PC-9 (cell line): ENCODE measurements at regions not wholly inside any gene's neighbourhood (a gene's known extent, or its start where the extent isn't known, plus 50 kb on each side); places are given as distances from the start of the nearest gene placed in this dataset.
A peak's percentile ranks its signal among the peaks of the same experiment; 100 is the strongest.

ENCODE experiments used
- BruUV-seq: library from RNA; stranded (reverse); fragments of 400-500 nt; replicated peaks from 2 replicates; lab custom pipeline; 2021; lab: Mats Ljungman, UMichigan
- CTCF ChIA-PET: fragments of 300-600 bp; sonication (Branson Sonifier 250); formaldehyde crosslinking; loops from one replicate; lab custom pipeline; 2022; ENCODE audit warnings: antibody characterized with exemption; lab: Charles Lee
- POLR2A ChIA-PET: fragments of 300-600 bp; sonication (Branson Sonifier 250); formaldehyde crosslinking; loops from one replicate; lab custom pipeline; 2022; ENCODE audit warnings: antibody characterized with exemption; ENCODE audit not compliant: unreplicated experiment; lab: Charles Lee
- DNase-seq, 2 experiments: peaks; one replicate each; pipeline versions ENCODE4 v3.0.0 to v3.0.0-alpha.2; 2015 to 2022; ENCODE audit warnings: mixed read lengths in 1 of 2
- H2AFZ ChIP-seq: fragments of 200-600 bp; sonication (generic); 2 replicates; pipeline ENCODE4 v1.8.1; 2017; ENCODE audit warnings: antibody characterized with exemption
- H3F3A ChIP-seq: fragments of 200-600 bp; sonication (generic); 2 replicates; pipeline ENCODE4 v1.8.1; 2017; ENCODE audit warnings: antibody characterized with exemption, mild to moderate bottlenecking, low read depth; ENCODE audit not compliant: insufficient read depth
- H3K27ac ChIP-seq: fragments of 200-600 bp; sonication (generic); 2 replicates; pipeline ENCODE4 v1.6.1; 2016; ENCODE audit warnings: mixed run types
- H3K27me3 ChIP-seq: fragments of 200-600 bp; sonication (generic); 2 replicates; pipeline ENCODE4 v1.6.1; 2016; ENCODE audit warnings: low read depth, mixed run types; ENCODE audit not compliant: insufficient read depth
- H3K36me3 ChIP-seq: fragments of 200-600 bp; sonication (generic); 2 replicates; pipeline ENCODE4 v1.6.1; 2016; ENCODE audit warnings: low read depth, mixed run types
- H3K4me1 ChIP-seq: fragments of 200-600 bp; sonication (generic); replicated peaks from 2 replicates; pipeline ENCODE4 v1.6.1; 2016; ENCODE audit warnings: mixed run types; ENCODE audit not compliant: insufficient read depth
- H3K4me2 ChIP-seq: fragments of 200-600 bp; sonication (generic); 2 replicates; pipeline ENCODE4 v1.6.1; 2017; ENCODE audit warnings: mixed run types
- H3K4me3 ChIP-seq: fragments of 200-600 bp; sonication (generic); 2 replicates; pipeline ENCODE4 v1.6.1; 2016; ENCODE audit warnings: mixed run types
- H3K79me2 ChIP-seq: fragments of 200-600 bp; sonication (generic); 2 replicates; pipeline ENCODE4 v1.6.1; 2017; ENCODE audit warnings: low read depth, mixed run types
- H3K9me2 ChIP-seq: fragments of 200-600 bp; sonication (generic); 2 replicates; pipeline ENCODE4 v1.8.1; 2017; ENCODE audit warnings: mild to moderate bottlenecking; ENCODE audit not compliant: insufficient read depth
- H3K9me3 ChIP-seq: fragments of 200-600 bp; sonication (generic); 2 replicates; pipeline ENCODE4 v1.8.1; 2016; ENCODE audit warnings: low read depth; ENCODE audit not compliant: insufficient read depth
- H4K20me1 ChIP-seq: fragments of 200-600 bp; sonication (generic); 2 replicates; pipeline ENCODE4 v1.8.1; 2017; ENCODE audit not compliant: insufficient read depth
- EZH2 ChIP-seq: fragments of 200-600 bp; sonication (generic); IDR thresholded peaks from 2 replicates; pipeline ENCODE4 v1.8.0; 2017; ENCODE audit warnings: antibody characterized with exemption, low read depth
- intact Hi-C: fragments of 100-400 bp; cut with micrococcal nuclease; formaldehyde crosslinking; loops from one replicate; pipeline ENCODE4 v1.10.0; 2022; ENCODE audit not compliant: unreplicated experiment
- TF ChIP-seq, protein P1 (sequence below): fragments of 200-600 bp; sonication (generic); conservative IDR thresholded peaks from 2 replicates; pipeline ENCODE4 v1.6.1; 2017; ENCODE audit warnings: mixed run types, antibody characterized with exemption, mild to moderate bottlenecking, moderate library complexity

DNA sequence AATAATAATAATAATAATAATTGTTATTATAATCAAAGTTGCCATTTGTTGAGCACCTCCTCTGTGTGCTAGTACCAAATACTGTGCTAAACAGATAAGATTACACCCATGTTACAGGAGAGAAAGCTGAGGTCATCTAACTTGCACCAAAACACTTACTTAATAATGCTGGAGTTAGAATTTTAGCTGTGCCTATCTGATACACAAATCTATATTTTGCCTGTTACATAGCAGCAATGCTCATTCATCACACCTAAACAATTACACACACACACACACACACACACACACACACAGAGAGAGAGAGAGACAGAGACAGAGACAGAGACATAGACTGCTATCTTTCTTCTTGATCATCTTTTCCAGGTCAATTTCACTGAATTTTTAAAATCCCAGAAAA lies 170.9 kb upstream of the KLF3 start:
- no peaks in the 10 kb centered on the region for H3K9me3 ChIP-seq
- no peak overlapping the region for H3K4me2 ChIP-seq
- no peak overlapping the region for H3K4me3 ChIP-seq
- no peak for DNase-seq
- POLR2A ChIA-PET, result no interaction called here
- H3K27ac ChIP-seq, result no peak overlapping the region
- H3K36me3 ChIP-seq, result no peaks in the 10 kb centered on the region
- no peaks in the 10 kb centered on the region for H3F3A ChIP-seq
- no peaks in the 10 kb centered on the region for H4K20me1 ChIP-seq
- H2AFZ ChIP-seq, result no peak overlapping the region
- H3K27me3 ChIP-seq, result no peaks in the 10 kb centered on the region
- no TSS peak for BruUV-seq
- CTCF ChIA-PET, result no interaction called here
- H3K4me1 ChIP-seq, result 0 out of 2 replicates have a peak, but pooled peaks cover 6% of the 10 kb centered on the region
- no peaks in the 10 kb centered on the region for H3K79me2 ChIP-seq
- intact Hi-C loops, result no loop called here
- TF ChIP-seq, protein P1, sequence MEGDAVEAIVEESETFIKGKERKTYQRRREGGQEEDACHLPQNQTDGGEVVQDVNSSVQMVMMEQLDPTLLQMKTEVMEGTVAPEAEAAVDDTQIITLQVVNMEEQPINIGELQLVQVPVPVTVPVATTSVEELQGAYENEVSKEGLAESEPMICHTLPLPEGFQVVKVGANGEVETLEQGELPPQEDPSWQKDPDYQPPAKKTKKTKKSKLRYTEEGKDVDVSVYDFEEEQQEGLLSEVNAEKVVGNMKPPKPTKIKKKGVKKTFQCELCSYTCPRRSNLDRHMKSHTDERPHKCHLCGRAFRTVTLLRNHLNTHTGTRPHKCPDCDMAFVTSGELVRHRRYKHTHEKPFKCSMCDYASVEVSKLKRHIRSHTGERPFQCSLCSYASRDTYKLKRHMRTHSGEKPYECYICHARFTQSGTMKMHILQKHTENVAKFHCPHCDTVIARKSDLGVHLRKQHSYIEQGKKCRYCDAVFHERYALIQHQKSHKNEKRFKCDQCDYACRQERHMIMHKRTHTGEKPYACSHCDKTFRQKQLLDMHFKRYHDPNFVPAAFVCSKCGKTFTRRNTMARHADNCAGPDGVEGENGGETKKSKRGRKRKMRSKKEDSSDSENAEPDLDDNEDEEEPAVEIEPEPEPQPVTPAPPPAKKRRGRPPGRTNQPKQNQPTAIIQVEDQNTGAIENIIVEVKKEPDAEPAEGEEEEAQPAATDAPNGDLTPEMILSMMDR, result no peak
- no peak for TF ChIP-seq EZH2
- no peaks in the 10 kb centered on the region for H3K9me2 ChIP-seq

DNA sequence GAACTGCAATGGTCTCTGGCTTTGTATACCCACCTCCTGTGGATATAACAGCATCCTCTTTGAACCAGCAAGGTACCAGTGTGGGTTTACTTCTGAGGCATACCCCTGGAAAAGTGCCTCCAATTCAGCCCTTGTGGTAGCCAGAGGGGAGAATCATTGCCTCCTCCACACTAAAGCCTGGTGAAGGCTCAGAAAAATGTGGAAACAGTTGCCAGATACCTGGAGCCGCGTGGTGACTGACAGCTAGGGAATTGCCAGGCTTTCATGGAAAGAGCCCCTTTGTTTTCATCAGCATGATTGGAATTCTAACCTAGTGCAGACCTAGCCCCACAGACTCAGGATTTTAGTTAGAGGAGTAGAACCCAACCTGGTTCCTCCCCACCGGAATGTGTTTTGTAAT lies 168.6 kb upstream of the KLF3 start:
- Histone ChIP-seq H3K4me1 (0 out of 2 replicates have a peak, but pooled peaks cover 5% of the 10 kb centered on the region), H2AFZ (no peak overlapping the region), H3K9me2 (no peaks in the 10 kb centered on the region), H3K4me3 (no peak overlapping the region), H4K20me1 (no peaks in the 10 kb centered on the region), H3K27me3 (no peaks in the 10 kb centered on the region), H3K4me2 (no peak overlapping the region), H3F3A (no peaks in the 10 kb centered on the region), H3K27ac (no peak overlapping the region), H3K9me3 (no peaks in the 10 kb centered on the region), H3K79me2 (no peaks in the 10 kb centered on the region), H3K36me3 (no peaks in the 10 kb centered on the region)
- TF ChIP-seq, protein P1, result no peak
- no peak for TF ChIP-seq EZH2
- DNase-seq, result no peak
- no TSS peak for BruUV-seq
- CTCF ChIA-PET, result no interaction called here
- POLR2A ChIA-PET, result no interaction called here
- intact Hi-C loops, result no loop called here

DNA sequence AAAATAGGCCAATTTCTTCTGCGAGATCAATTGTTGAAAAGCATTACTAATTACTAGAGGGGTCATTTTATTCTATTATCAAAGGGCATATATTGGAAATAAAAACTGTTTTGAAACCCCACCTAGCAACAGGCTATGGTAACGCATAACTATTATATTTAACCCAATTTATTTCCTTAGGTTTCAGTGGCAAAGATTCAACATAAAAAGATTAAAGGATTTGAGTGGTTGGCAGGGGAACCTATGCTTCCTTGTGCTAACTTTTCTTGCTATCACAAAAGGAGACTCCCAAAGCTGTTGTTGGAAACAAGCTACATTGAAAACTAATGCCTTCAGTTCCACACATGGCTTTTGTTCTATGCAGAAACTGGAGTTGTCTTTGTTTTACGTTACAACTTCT lies 166.9 kb upstream of the KLF3 start:
- Histone ChIP-seq H3K9me3 (no peaks in the 10 kb centered on the region), H3K4me1 (no peaks in the 10 kb centered on the region), H3K79me2 (no peaks in the 10 kb centered on the region), H3K4me2 (no peak overlapping the region), H3K9me2 (no peaks in the 10 kb centered on the region), H2AFZ (0 out of 2 replicates have a peak overlapping the region, but pooled peaks have one; percentile 57), H4K20me1 (no peaks in the 10 kb centered on the region), H3K27me3 (no peaks in the 10 kb centered on the region), H3K36me3 (no peaks in the 10 kb centered on the region), H3K27ac (no peak overlapping the region), H3F3A (no peaks in the 10 kb centered on the region), H3K4me3 (no peak overlapping the region)
- BruUV-seq, result no TSS peak
- TF ChIP-seq, protein P1, result no peak
- no peak for TF ChIP-seq EZH2
- CTCF ChIA-PET, result no interaction called here
- POLR2A ChIA-PET, result no interaction called here
- intact Hi-C loops, result no loop called here
- DNase-seq, result no peak
